WTC11 (cell line): ENCODE measurements at regions not wholly inside any gene's neighbourhood (a gene's known extent, or its start where the extent isn't known, plus 50 kb on each side); places are given as distances from the start of the nearest gene placed in this dataset.
A peak's percentile ranks its signal among the peaks of the same experiment; 100 is the strongest.

Experiments used
- ATAC-seq: fragments of 200-7000 bp; cut with Tn5 transposase; 2 replicates; pipeline ENCODE4 v1.10.0; 2021; ENCODE audit warnings: mild to moderate bottlenecking, moderate library complexity
- CTCF ChIA-PET: fragments of 300-600 bp; sonication (Branson Sonifier 250); formaldehyde crosslinking; loops from one replicate; lab custom pipeline; 2021; ENCODE audit warnings: antibody characterized with exemption; lab: Charles Lee
- POLR2A ChIA-PET: fragments of 350-600 bp; sonication (Branson Sonifier 250); formaldehyde crosslinking; loops from one replicate; lab custom pipeline; 2021; ENCODE audit warnings: antibody characterized with exemption; lab: Charles Lee
- DNase-seq: peaks from one replicate; pipeline ENCODE4 v3.0.0; 2021; ENCODE audit warnings: low spot score
- H3K27ac Mint-ChIP-seq: 2 replicates; pipeline ENCODE4 v1.8.0; 2021; ENCODE audit warnings: mixed read lengths
- H3K27me3 Mint-ChIP-seq: 2 replicates; pipeline ENCODE4 v1.8.0; 2021; ENCODE audit warnings: low read depth, mild to moderate bottlenecking, moderate library complexity, mixed read lengths
- H3K36me3 Mint-ChIP-seq: 2 replicates; pipeline ENCODE4 v1.8.0; 2021; ENCODE audit warnings: mixed read lengths
- H3K4me1 Mint-ChIP-seq: 2 replicates; pipeline ENCODE4 v1.8.0; 2022; ENCODE audit warnings: mixed read lengths
- H3K4me3 Mint-ChIP-seq: 2 replicates; pipeline ENCODE4 v1.8.0; 2021; ENCODE audit warnings: mild to moderate bottlenecking, moderate library complexity, mixed read lengths
- H3K9me3 Mint-ChIP-seq: 2 replicates; pipeline ENCODE4 v1.8.0; 2021; ENCODE audit warnings: mixed read lengths
- ATF3 ChIP-seq: sonication (generic); formaldehyde crosslinking; conservative IDR thresholded peaks from 2 replicates; pipeline ENCODE4 v1.8.1; 2022; ENCODE audit warnings: mild to moderate bottlenecking, missing genetic modification reagents
- E2F5 ChIP-seq: sonication (generic); formaldehyde crosslinking; IDR thresholded peaks from 2 replicates; pipeline ENCODE4 v1.8.1; 2022; ENCODE audit warnings: mild to moderate bottlenecking, moderate library complexity, missing genetic modification reagents
- ERG ChIP-seq: fragments of 250-450 bp; sonication (Bioruptor Pico); IDR thresholded peaks from 2 replicates; pipeline ENCODE4 v1.8.0; 2021; ENCODE audit warnings: mild to moderate bottlenecking
- FOXP1 ChIP-seq: sonication (generic); formaldehyde crosslinking; IDR thresholded peaks from 2 replicates; pipeline ENCODE4 v1.8.0; 2022; ENCODE audit warnings: missing genetic modification reagents, mild to moderate bottlenecking, moderate library complexity, borderline replicate concordance
- IRF1 ChIP-seq: sonication (generic); formaldehyde crosslinking; IDR thresholded peaks from 2 replicates; pipeline ENCODE4 v1.8.0; 2023; ENCODE audit warnings: missing genetic modification reagents
- JAZF1 ChIP-seq: fragments of 250-450 bp; sonication (Bioruptor Pico); IDR thresholded peaks from 2 replicates; pipeline ENCODE4 v1.9.0; 2021; ENCODE audit warnings: moderate library complexity, mild to moderate bottlenecking, inconsistent platforms
- OVOL2 ChIP-seq: fragments of 250-450 bp; sonication (Bioruptor Pico); IDR thresholded peaks from 2 replicates; pipeline ENCODE4 v1.9.0; 2021; ENCODE audit warnings: mild to moderate bottlenecking, borderline replicate concordance
- SOX15 ChIP-seq: fragments of 250-450 bp; sonication (Bioruptor Pico); IDR thresholded peaks from 2 replicates; pipeline ENCODE4 v1.9.0; 2021; ENCODE audit warnings: mild to moderate bottlenecking
- STAT6 ChIP-seq: sonication (generic); formaldehyde crosslinking; conservative IDR thresholded peaks from 2 replicates; pipeline ENCODE4 v1.8.1; 2023; ENCODE audit warnings: mild to moderate bottlenecking, low read depth, missing genetic modification reagents, moderate library complexity
- ZBTB43 ChIP-seq: sonication (generic); formaldehyde crosslinking; IDR thresholded peaks from 2 replicates; pipeline ENCODE4 v1.8.1; 2023; ENCODE audit warnings: mild to moderate bottlenecking, missing genetic modification reagents
- ZNF121 ChIP-seq: sonication (generic); formaldehyde crosslinking; IDR thresholded peaks from 2 replicates; pipeline ENCODE4 v1.8.0; 2023; ENCODE audit warnings: missing genetic modification reagents
- ZNF219 ChIP-seq: sonication (generic); formaldehyde crosslinking; IDR thresholded peaks from 2 replicates; pipeline ENCODE4 v1.8.0; 2023; ENCODE audit warnings: missing genetic modification reagents, mild to moderate bottlenecking, borderline replicate concordance
- ZNF263 ChIP-seq: sonication (generic); formaldehyde crosslinking; IDR thresholded peaks from 2 replicates; pipeline ENCODE4 v1.8.1; 2022; ENCODE audit warnings: low read depth, mild to moderate bottlenecking, moderate library complexity, missing genetic modification reagents
- ZNF416 ChIP-seq: fragments of 250-450 bp; sonication (Bioruptor Pico); IDR thresholded peaks from 2 replicates; pipeline ENCODE4 v1.9.0; 2021; ENCODE audit warnings: mild to moderate bottlenecking, inconsistent platforms

- TF ChIP-seq ZBTB43 (CRISPR knock-in tag) (no peak), ZNF121 (no peak), E2F5 (CRISPR knock-in tag) (no peak), STAT6 (no peak), ATF3 (no peak), SOX15 (CRISPR knock-in tag) (no peak), ZNF416 (CRISPR knock-in tag) (no peak), FOXP1 (CRISPR knock-in tag) (no peak), ZNF263 (CRISPR knock-in tag) (no peak), JAZF1 (CRISPR knock-in tag) (no peak), ZNF219 (CRISPR knock-in tag) (no peak)
Measured at GRCh38 chr22:27690599-27690998, 111.0 kb downstream of the MN1 start (continued).

GRCh38 chr22:27692243-27692642 lies 109.3 kb downstream of the MN1 start:
- no peak for DNase-seq
- H3K27me3 Mint-ChIP-seq = no peaks in the 10 kb centered on the region
- TF ChIP-seq IRF1 (CRISPR knock-in tag) = no peak
- H3K27ac Mint-ChIP-seq = peak overlapping the region; percentile 68; the same call in 1 of the 2 replicates
- CTCF ChIA-PET = interaction anchor here (2.1 kb wide), 1 partner anchor 10 kb away, joined by 10 read pairs; no protein-coding TSS in a partner anchor
- H3K4me3 Mint-ChIP-seq = no peak overlapping the region
- H3K4me1 Mint-ChIP-seq = peaks cover 15% of the 10 kb centered on the region
- H3K36me3 Mint-ChIP-seq = peaks cover 71% of the 10 kb centered on the region
- peaks cover 7% of the 10 kb centered on the region for H3K9me3 Mint-ChIP-seq
- POLR2A ChIA-PET = no interaction called here
- ATAC-seq = no peak

GRCh38 chr22:27695925-27696324 lies 105.6 kb downstream of the MN1 start:
- Mint-ChIP-seq H3K4me3 (no peak overlapping the region), H3K27ac (no peak overlapping the region), H3K9me3 (peaks cover 10% of the 10 kb centered on the region), H3K36me3 (peaks cover 71% of the 10 kb centered on the region), H3K4me1 (peaks cover 32% of the 10 kb centered on the region), H3K27me3 (no peaks in the 10 kb centered on the region; the same call in 1 of the 2 replicates)
- no peak for ATAC-seq
- TF ChIP-seq ERG (no peak), OVOL2 (no peak)
- DNase-seq = no peak
- CTCF ChIA-PET = no interaction called here
- POLR2A ChIA-PET = interaction anchor here (0.6 kb wide), 1 partner anchor 157 kb away, joined by 3 read pairs; no protein-coding TSS in a partner anchor
